NCI-H128 (cell line): ENCODE measurements at regions not wholly inside any gene's neighbourhood (a gene's known extent, or its start where the extent isn't known, plus 50 kb on each side); places are given as distances from the start of the nearest gene placed in this dataset.
"Not testable (repeated sequence)": the region's sequence is repeated elsewhere in the genome, so short reads cannot be mapped to it uniquely, and the experiment has no call there.

Experiments
- DNase-seq: peaks from one replicate; lab custom pipeline; 2025; ENCODE audit not compliant: unreplicated experiment; lab: John Stamatoyannopoulos, UW

DNA sequence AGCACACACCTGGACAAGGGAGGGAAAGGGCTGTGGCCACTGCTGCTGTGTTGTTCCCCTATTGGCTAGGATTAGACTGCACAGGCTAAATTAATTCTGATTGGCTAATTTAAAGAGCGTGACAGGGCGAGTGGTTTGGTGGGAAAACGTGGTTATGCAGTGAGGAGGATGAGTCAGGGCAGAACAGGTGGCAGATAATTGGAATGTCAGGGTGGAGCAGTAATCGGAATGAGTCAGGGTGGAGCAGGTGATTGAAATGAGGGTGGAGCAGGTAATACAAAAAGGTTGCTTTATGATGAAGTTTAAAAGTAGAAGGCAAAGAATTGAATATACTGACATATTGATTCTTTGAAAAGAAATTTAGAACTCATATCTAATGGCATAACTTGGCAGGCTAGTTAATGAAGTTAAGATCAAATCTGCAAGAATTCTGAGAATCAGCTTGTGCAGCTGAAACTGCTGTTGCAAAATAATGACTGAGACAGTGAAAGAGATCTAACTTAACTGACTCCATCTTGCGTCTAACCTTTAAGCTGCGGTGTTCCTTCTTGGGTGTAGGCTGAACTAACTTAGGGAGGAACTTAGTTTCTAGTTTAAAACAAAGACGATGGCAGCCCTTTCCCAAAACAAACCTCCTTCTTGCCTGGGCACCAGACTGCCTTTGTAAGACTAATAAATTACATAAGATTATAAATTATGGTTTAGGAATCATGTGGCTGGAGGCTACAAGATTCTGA, 174.3 kb downstream of the UTP18 start:
- no peak for DNase-seq

DNA sequence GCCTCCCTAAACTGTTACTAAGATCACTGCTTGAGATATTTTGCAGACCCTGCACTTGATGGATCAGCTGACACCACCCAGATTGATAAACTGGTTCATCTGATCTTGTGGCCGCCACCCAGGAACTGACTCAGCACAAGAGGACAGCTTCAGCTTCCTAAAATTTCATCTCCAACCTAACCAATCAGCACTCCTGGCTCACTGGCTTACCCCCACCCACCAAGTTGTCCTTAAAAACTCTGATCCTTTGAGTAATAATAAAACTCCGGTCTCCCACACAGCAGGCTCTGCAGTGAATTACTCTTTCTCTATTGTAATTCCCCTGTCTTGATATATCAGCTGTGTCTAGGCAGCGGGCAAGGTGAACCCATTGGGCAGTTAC, 174.8 kb downstream of the UTP18 start:
- DNase-seq, result no peak

DNA sequence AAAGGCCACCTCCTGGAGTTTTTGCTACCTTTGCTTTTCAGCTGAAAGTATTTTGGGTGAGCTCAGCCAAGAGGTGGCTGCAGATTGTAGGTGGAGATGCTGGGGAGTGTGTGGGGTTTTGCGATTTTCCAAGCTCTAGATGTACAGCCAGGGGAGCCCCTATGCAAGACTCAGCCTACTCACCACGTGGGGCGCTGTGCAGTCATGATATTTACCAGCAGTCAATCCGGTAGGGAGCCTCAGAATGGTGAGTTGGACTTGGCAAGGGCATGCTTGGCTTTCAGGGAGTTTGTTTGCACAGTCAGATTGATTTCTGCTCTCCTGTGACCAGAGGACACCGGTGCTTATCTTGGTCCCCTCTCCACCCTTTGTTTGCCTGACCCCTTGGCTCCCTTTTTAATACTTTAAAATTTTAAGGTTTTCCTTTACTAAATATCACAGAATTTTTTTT, 175.3 kb downstream of the UTP18 start:
- peak; percentile 1 for DNase-seq

DNA sequence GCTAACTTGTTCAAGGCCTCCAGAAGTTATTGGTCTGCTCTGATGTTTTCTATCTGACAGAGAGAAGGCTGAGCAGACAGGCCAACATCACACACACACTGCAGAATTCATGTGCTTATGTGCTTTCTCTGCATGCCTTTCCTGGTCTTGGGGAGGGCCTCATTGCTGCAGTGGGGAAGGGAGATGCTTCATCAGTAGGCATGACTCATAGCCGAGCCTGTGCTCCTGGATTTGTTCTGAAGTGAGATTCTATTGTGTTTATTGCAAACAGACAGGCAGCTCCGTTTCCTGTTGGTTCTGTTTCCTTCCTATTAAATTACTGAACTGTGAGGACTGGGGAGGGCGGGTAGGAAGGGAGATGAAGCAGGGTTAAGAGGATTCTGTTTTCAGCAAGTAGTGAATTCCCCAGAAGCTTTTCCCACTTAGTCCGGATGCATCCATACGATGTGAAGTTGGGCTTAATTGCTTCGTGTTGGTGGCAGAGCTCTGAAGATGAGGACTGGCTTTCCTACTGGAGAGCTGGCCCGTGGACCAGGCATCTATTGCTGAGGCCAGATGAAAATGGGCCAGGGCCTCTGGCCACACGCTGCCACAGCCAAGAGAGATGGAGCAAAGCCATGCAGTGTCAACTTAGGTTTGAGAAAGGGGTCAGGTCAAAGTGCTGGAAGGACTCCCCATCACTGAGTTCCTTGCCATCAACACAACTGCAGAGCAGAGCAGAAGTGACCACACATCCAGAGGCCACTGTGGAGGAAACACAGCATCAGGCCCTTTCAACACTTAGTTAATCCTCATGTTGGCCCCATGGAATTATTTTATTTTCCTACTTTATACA, 179.3 kb downstream of the UTP18 start:
- DNase-seq, result peak; percentile 9

- no peak for DNase-seq
These were observed 181.1 kb downstream of the UTP18 start for GRCh38 chr17:51441431-51441830.

GRCh38 chr17:51442088-51442865, 181.9 kb downstream of the UTP18 start:
- no peak for DNase-seq

DNA sequence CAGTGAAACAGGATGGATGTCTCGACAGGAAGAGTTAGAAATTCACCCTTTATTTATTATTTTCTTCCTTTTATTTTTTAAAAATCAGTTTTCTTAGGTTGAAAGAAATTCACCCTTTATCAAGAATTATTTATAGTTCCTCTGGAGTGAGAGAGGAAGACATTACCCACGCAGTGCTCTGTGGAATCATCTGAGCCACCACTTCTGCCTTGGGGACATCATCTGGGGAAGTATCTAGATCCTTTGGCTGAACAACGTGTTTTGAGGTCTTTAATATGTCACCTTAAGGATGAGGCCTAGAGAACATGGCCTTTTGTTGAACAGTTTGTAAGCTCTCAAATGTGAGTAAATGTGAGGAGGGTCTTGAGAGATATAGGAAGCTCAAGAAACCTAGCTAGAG, 183.3 kb downstream of the UTP18 start:
- DNase-seq, result no peak

DNA sequence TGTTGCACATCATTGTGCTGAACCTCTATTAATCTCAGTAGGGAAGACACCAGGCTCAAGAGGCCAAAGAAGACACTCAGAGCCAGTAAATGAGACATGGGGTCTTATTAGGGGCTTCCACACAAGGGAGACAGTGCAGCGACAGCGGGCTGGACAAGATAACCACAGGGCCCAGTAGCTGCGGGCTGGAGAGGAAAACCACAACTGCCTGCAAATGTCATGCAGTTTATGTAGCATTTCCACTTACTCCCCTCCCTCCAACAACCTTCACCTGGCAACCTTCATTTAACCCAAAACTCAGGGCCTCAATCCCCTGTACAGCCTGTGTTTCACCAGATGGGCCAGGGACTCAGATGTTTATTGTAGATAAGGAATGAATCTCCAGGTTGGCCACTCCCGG, 185.6 kb downstream of the UTP18 start:
- no peak for DNase-seq

GRCh38 chr17:51454456-51454978, 194.2 kb downstream of the UTP18 start:
- no peak for DNase-seq

- no peak for DNase-seq
These were observed 194.9 kb downstream of the UTP18 start for GRCh38 chr17:51455211-51455610.

DNA sequence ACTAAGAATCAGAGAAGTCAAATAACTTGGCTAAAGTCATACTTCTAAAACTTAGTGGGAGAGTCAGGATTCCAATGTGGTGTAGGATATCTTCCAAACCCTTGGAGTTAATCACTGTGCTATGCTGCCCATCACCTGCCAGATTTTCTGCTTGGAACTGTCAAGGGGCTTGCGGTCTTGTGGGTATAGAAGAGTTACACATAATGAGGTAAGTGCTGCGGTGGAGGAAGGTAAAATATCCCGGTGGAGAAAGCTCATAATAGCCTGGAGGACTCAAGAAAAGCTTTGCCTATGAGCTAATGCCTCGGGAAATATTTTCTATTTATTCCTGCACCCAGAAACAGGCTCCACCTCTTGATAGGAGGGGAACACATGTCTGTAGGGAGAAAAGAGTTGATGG, 195.6 kb downstream of the UTP18 start:
- no peak for DNase-seq

DNA sequence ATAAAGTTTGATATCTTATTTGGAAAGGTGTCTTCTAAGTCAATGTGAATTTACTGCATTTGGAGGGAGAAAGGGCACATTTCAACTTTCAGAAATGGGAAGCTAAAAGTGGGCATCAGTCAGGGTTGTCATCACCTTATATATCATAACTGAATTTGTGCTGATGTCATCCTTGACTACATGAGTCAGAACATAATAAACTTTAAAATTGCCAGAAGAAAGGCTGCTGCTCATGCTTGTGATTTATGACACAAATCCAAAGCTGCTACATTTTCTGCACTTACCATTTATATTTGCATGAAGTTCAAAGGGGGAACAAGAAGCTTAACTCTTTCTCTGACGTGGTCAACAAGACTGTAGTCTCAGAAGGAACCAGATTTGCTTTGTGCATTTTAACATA, 196.6 kb downstream of the UTP18 start:
- no peak for DNase-seq

DNA sequence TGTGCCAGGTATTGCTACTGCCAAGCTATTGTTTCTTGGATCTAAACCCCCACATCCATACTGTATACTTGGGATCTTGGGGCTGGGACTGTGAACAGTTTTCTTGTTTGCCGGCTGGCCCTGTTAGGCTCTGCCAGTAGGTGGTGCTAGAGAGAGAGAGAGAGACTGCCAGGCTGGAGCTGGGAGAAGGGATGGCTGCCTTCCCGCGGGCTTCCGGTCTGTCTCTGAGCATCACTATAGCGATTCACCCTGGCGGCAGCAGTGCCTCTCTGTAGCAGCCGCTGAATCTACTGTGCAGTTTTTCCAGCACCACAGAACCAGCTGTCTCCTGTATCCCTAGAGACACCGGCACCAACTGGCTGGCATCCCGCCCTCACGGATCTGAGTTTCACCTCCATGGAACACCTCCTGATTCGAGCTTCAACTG, 201.2 kb downstream of the UTP18 start:
- DNase-seq, result no peak

DNA sequence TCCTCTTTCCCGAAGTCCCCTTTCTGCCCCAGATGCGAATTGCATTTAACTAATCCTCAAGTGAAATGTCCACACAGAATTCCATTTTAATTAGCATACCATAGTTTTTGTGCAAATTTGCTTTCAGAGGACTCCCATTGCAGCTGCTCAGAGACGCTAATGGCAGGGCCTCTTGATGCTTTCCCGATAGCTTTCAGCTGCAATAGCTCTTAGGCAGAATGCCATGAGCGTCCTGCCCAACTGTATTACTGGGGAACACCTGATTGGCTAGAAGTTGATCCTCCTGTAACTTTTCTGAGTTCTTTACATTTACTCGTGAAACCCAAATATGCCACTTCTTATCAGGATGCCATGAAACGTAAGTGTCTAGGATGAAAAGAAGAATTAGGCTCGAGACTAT, 203.0 kb downstream of the UTP18 start:
- no peak for DNase-seq

DNA sequence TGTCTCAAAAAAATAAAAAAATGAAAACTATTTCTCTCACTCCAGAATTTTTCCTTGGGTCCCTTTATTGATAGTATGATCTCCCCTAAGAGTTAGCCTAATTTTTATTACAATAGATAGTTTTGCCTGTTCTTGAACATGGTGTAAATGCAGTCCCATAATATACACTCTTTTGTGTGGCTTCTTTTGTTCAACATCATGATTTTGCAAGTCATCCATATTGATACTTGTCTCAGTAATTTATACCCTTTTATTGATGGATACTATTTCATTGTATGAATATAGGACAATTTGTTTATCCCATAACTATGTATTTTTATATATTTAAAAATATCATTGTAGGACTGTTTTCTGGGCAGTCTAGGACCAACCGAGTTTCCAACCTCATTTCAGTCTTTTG, 207.0 kb downstream of the UTP18 start:
- no peak for DNase-seq

DNA sequence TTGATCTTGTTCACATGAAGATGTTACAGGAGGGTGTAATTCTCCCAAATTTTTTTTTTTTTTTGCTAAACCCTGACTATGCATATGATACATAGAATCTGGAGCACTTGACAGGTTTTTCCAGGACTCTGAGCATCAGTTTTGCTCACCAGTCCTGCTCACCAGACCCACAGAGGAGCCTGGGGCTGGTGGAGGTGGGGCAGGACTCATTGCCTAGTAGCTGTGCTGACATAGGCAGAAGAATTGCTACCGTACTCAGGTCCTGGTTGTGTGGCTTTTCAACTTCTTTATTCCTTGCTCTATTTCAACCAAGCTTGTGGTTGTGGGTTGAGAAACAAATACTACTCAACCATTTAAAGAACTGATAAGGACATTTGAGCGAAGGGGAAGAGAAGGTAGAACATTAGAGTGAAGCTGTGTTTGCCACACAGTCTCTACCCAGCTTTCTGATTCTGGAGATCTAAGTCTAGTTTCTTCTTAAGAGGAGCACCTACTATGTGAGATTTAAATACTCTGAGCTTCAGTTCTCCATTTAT, 212.4 kb downstream of the UTP18 start:
- no peak for DNase-seq

- DNase-seq, result no peak
These were observed 214.4 kb downstream of the UTP18 start for GRCh38 chr17:51474764-51475163.

DNA sequence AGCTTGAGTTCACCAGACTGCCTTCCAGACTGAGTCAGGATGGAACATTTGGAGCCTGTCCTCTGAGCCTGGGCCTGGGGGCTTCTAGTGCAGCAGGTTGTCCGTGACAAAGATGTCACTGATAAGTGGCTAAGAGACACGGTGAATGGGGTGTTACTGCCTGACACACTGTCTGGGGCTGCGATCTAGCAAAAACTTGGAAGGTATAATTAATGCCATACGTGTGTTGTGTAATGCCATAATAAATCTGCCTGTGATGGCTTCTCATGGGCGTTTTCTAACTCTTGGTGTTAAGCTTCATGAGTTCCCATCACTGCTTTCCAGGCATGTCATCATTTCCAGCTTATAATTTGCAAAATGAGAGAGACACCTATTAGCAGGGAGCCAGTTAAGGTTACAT, 215.4 kb downstream of the UTP18 start:
- DNase-seq, result no peak

- no peak for DNase-seq
These were observed 219.0 kb downstream of the UTP18 start for GRCh38 chr17:51479303-51479702.

GRCh38 chr17:51481370-51481769, 221.0 kb downstream of the UTP18 start:
- no peak for DNase-seq

DNA sequence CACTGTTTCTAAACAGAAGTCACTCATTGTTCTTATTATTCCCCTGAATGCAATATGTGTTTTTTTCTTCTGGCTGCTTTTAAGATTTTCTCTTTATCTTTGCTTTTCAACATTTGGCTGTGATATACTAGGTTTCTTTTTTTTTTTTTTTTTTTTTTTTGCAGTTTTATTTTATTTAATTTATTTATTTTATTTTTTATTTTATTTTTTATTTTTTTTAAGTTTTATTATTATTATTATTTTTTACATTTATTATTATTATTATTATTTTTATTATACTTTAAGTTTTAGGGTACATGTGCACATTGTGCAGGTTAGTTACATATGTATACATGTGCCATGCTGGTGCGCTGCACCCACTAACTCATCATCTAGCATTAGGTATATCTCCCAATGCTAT, 221.9 kb downstream of the UTP18 start:
- DNase-seq, result not testable (repeated sequence)
